ENCODE measurements at regions not wholly inside any gene's neighbourhood (a gene's known extent, or its start where the extent isn't known, plus 50 kb on each side); places are given as distances from the start of the nearest gene placed in this dataset.

DNA sequence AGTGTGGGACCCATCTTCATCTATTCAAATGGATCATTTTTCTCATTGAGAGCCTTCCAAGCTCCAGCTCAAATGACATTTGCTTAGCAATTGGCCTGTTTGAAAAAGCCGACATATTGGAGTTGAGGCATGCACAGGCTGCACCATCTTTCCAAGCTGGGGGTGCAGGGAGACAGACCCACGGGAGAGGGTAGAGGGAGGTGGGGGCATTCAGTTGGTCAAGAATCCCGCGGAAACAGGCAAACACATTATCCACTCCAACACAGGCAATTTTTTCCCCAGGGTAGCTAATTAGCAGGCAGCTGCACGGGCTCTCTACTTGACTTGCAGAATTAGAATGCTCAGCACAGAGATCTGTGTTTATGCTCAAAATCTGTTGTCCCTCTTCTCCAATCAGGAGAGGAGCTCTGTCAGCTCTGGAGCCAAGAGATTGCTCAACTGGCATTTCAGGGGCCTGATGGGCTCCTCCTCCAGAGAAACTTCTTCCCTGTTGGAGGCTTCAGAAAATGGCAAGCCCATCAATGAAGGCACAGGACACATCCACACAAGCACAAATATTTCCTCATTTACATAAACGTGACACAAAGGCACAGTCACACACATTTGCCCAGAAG, 267.8 kb downstream of the FOXD2 start:
- DNase-seq (ENCODE audit: insufficient read length, low spot score) (no peak), FAIRE-seq (no peak)
- TF ChIP-seq, protein P1, sequence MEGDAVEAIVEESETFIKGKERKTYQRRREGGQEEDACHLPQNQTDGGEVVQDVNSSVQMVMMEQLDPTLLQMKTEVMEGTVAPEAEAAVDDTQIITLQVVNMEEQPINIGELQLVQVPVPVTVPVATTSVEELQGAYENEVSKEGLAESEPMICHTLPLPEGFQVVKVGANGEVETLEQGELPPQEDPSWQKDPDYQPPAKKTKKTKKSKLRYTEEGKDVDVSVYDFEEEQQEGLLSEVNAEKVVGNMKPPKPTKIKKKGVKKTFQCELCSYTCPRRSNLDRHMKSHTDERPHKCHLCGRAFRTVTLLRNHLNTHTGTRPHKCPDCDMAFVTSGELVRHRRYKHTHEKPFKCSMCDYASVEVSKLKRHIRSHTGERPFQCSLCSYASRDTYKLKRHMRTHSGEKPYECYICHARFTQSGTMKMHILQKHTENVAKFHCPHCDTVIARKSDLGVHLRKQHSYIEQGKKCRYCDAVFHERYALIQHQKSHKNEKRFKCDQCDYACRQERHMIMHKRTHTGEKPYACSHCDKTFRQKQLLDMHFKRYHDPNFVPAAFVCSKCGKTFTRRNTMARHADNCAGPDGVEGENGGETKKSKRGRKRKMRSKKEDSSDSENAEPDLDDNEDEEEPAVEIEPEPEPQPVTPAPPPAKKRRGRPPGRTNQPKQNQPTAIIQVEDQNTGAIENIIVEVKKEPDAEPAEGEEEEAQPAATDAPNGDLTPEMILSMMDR (IDR thresholded peaks at IDR 0.05; ENCODE audit: insufficient read depth, missing control alignments) = no peak

DNA sequence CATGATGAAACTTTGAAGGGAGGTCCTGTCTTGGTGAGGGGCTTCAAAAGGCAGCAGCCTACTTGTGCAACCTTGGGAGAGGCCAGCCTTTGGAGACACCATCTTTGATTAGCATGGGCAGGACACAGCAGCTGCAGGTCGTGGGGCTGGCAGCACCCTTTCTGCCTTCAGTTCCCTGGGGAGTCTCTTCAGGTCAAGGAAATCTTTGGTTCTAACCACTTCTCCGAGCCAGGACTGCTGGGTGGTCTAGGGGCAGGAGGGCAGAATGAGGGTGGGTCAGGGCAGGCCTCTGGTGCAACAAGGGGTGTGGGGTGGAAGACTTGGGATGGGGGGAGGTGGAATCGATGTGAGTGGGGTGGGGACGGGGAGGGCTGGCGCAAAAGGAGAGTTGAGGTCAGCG, 269.7 kb downstream of the FOXD2 start:
- DNase-seq (ENCODE audit: insufficient read length, low spot score) = no peak
- TF ChIP-seq, protein P1 (IDR thresholded peaks at IDR 0.05; ENCODE audit: insufficient read depth, missing control alignments) = no peak
- no peak for FAIRE-seq

GRCh38 chr1:47708019-47708535, 270.2 kb downstream of the FOXD2 start:
- FAIRE-seq = no peak
- DNase-seq (ENCODE audit: insufficient read length, low spot score) = no peak
- TF ChIP-seq, protein P1 (IDR thresholded peaks at IDR 0.05; ENCODE audit: insufficient read depth, missing control alignments) = no peak

- FAIRE-seq (no peak), DNase-seq (ENCODE audit: insufficient read length, low spot score) (no peak)
- TF ChIP-seq, protein P1 (IDR thresholded peaks at IDR 0.05; ENCODE audit: insufficient read depth, missing control alignments) = no peak
Measured at GRCh38 chr1:47708658-47709018, 270.8 kb downstream of the FOXD2 start.

GRCh38 chr1:47709019-47709871, 271.4 kb downstream of the FOXD2 start:
- TF ChIP-seq, protein P1 (IDR thresholded peaks at IDR 0.05; ENCODE audit: insufficient read depth, missing control alignments) = no peak
- DNase-seq (ENCODE audit: insufficient read length, low spot score) (peak; percentile 52), FAIRE-seq (no peak)

DNA sequence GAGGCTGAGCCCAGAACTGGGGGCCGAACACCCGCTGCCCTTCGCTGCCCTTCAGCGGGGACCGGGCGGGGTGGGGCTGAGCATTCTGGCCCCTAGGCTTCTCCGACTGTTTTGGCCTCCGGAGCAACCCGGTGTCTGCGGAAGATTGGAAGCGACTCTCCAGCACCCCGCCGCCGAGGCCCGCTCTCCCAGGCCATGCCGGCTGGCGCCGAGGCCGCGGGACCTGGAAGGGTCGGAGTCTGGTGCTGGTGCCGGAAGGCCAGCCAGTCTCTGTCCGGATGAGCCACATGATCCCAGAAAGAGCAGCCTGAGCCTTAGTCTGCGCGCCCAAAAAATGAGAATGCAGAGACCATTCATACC, 272.0 kb downstream of the FOXD2 start:
- FAIRE-seq (no peak), DNase-seq (ENCODE audit: insufficient read length, low spot score) (no peak)
- TF ChIP-seq, protein P1 (IDR thresholded peaks at IDR 0.05; ENCODE audit: insufficient read depth, missing control alignments) = no peak
